Peyer's patch (tissue), 4 donors: ENCODE measurements at regions not wholly inside any gene's neighbourhood (a gene's known extent, or its start where the extent isn't known, plus 50 kb on each side); places are given as distances from the start of the nearest gene placed in this dataset.

Source experiments
- DNase-seq, 3 donors: peaks; one replicate each; pipeline ENCODE4 v3.0.0-alpha.2; 2017 to 2019
- H3K27ac ChIP-seq, 4 donors: fragments of 200-600 bp; sonication (generic); one replicate each; pipeline ENCODE4 v1.5.1; 2016 to 2019
- H3K27me3 ChIP-seq, 2 donors: fragments of 200-600 bp; sonication (generic); one replicate each; pipeline ENCODE4 v1.5.1; 2019
- H3K36me3 ChIP-seq, 3 donors: fragments of 200-600 bp; sonication (generic); one replicate each; pipeline ENCODE4 v1.5.1; 2016 to 2019
- H3K4me1 ChIP-seq, 4 donors: fragments of 200-600 bp; sonication (generic); one replicate each; pipeline ENCODE4 v1.5.1; 2016 to 2019
- H3K4me3 ChIP-seq, 4 donors: fragments of 200-600 bp; sonication (generic); 1 replicate in 3 of 4; 2 replicates in 1 of 4; pipeline ENCODE4 v1.5.1; 2016 to 2019; ENCODE audit warnings: mild to moderate bottlenecking in 1 of 4
- H3K9me3 ChIP-seq, 4 donors: fragments of 200-600 bp; sonication (generic); one replicate each; pipeline ENCODE4 v1.5.1; 2016 to 2019; ENCODE audit warnings: mild to moderate bottlenecking in 1 of 4
- CTCF ChIP-seq, 6 experiments: fragments of 450-650 bp in 4 of 6; fragments of 200-600 bp in 2 of 6; sonication (generic) in 1 of 6; IDR thresholded peaks; one replicate each; pipeline ENCODE4 v1.5.1; 2017 to 2019; ENCODE audit warnings: antibody characterized with exemption in 6 of 6, mild to moderate bottlenecking in 3 of 6, moderate library complexity in 1 of 6
- POLR2A ChIP-seq, 2 donors: fragments of 450-650 bp; IDR thresholded peaks; one replicate each; pipeline ENCODE4 v1.5.1; 2017; ENCODE audit warnings: antibody characterized with exemption in 2 of 2, mild to moderate bottlenecking in 2 of 2, moderate library complexity in 2 of 2

GRCh38 chr20:40317156-40317790, 371.8 kb downstream of the MAFB start:
- no peak for DNase-seq
- Histone ChIP-seq H3K36me3 (no peaks in the 10 kb centered on the region), H3K27me3 (no peaks in the 10 kb centered on the region), H3K4me1 (no peaks in the 10 kb centered on the region), H3K4me3 (no peak overlapping the region), H3K9me3 (no peaks in the 10 kb centered on the region), H3K27ac (no peak overlapping the region)
- TF ChIP-seq CTCF (IDR thresholded peaks at IDR 0.05), result no peak
- TF ChIP-seq POLR2A (IDR thresholded peaks at IDR 0.05), result no peak

- no peak for TF ChIP-seq POLR2A (IDR thresholded peaks at IDR 0.05)
- no peak for TF ChIP-seq CTCF (IDR thresholded peaks at IDR 0.05)
Measured at GRCh38 chr20:40314278-40314677, 374.8 kb downstream of the MAFB start.

DNA sequence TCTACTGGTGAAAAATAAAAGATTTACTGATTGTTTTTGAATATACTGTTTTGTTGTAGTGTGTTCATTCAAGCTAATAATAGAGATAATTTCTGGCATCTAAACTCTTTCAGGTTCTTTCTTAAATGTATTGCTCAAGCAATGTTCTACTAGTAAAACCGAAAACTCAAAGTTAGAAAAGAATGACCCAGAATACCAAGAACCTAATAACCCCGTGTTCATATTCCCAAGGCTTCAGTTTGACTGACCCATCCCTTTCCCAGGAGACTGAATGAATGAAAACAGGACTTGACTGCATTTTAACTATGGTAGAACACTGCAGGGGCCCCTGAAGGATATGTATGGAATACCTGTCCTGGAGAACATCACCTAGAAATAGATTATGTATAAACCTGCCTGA, 375.3 kb downstream of the MAFB start:
- H3K9me3 ChIP-seq, result no peaks in the 10 kb centered on the region
- no peak overlapping the region for H3K4me3 ChIP-seq
- no peak for DNase-seq
- no peak for TF ChIP-seq CTCF (IDR thresholded peaks at IDR 0.05)
- no peak for TF ChIP-seq POLR2A (IDR thresholded peaks at IDR 0.05)
- H3K4me1 ChIP-seq, result no peaks in the 10 kb centered on the region
- H3K36me3 ChIP-seq, result no peaks in the 10 kb centered on the region
- H3K27ac ChIP-seq, result no peak overlapping the region
- no peaks in the 10 kb centered on the region for H3K27me3 ChIP-seq

More at GRCh38 chr20:40314278-40314677, 374.8 kb downstream of the MAFB start:
- DNase-seq, result no peak
- Histone ChIP-seq H3K27ac (no peak overlapping the region), H3K9me3 (no peaks in the 10 kb centered on the region), H3K27me3 (no peaks in the 10 kb centered on the region), H3K36me3 (no peaks in the 10 kb centered on the region), H3K4me3 (no peak overlapping the region), H3K4me1 (no peaks in the 10 kb centered on the region)

GRCh38 chr20:40309731-40310130, 379.3 kb downstream of the MAFB start:
- Histone ChIP-seq H3K27me3 (no peaks in the 10 kb centered on the region), H3K27ac (no peak overlapping the region), H3K9me3 (no peaks in the 10 kb centered on the region), H3K4me1 (no peaks in the 10 kb centered on the region), H3K36me3 (no peaks in the 10 kb centered on the region), H3K4me3 (no peak overlapping the region)
- DNase-seq, result no peak
- no peak for TF ChIP-seq POLR2A (IDR thresholded peaks at IDR 0.05)
- no peak for TF ChIP-seq CTCF (IDR thresholded peaks at IDR 0.05)

DNA sequence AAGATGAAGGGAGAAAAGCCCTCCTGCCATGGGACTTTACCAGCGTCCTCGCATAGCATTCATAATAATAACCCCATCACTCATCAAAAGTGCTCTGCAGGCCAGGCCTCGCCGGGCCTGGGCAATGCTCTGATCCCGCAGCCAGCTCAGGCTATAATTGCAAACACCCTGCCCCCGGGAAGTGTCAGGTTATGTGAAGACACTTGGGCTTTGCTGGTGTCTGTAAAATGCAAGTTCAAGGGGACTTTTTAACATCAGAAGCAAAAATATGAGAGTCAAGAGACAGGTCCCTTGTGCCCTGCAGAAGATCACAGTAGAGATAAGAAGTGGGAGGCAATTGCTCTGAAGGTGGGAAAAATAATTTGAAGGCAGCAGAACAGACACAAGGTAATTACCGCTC, 381.0 kb downstream of the MAFB start:
- DNase-seq, result no peak
- Histone ChIP-seq H3K4me3 (no peak overlapping the region), H3K27ac (no peak overlapping the region), H3K9me3 (no peaks in the 10 kb centered on the region), H3K36me3 (no peaks in the 10 kb centered on the region), H3K27me3 (no peaks in the 10 kb centered on the region), H3K4me1 (no peaks in the 10 kb centered on the region)
- no peak for TF ChIP-seq POLR2A (IDR thresholded peaks at IDR 0.05)
- TF ChIP-seq CTCF (IDR thresholded peaks at IDR 0.05), result no peak

DNA sequence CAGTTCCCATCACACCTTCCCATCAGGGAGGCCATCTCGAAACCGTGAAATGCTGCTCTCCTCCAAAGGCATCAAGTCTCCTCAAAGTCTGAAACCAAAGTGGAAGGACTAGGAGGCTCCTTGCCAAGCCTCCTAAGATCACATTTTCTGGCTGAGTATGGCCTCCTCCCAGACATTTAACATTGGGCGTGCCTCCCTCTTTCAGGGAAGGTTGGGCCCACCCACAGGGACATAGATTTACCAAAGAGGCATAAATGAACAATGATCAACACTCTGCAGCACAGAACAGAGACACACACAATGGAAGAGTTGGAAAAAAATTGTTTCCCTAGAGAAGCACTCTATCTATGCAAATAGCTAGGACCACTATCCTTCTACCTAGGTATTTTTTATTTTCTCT, 381.8 kb downstream of the MAFB start:
- Histone ChIP-seq H3K9me3 (no peaks in the 10 kb centered on the region), H3K4me1 (no peaks in the 10 kb centered on the region), H3K27me3 (no peaks in the 10 kb centered on the region), H3K27ac (no peak overlapping the region), H3K4me3 (no peak overlapping the region), H3K36me3 (no peaks in the 10 kb centered on the region)
- TF ChIP-seq POLR2A (IDR thresholded peaks at IDR 0.05) (no peak), CTCF (IDR thresholded peaks at IDR 0.05) (no peak)
- DNase-seq, result no peak
